Left ventricle myocardium inferior (tissue), 1 donor: ENCODE measurements at regions not wholly inside any gene's neighbourhood (a gene's known extent, or its start where the extent isn't known, plus 50 kb on each side); places are given as distances from the start of the nearest gene placed in this dataset.

Source experiments
- DNase-seq: peaks from one replicate; pipeline ENCODE4 v3.0.0-alpha.2; 2020
- H3K27ac ChIP-seq: fragments of 200-600 bp; replicated peaks from 2 replicates; pipeline ENCODE4 v1.8.0; 2021
- H3K27me3 ChIP-seq: fragments of 200-600 bp; 2 replicates; pipeline ENCODE4 v1.8.0; 2021; ENCODE audit warnings: low read depth
- H3K36me3 ChIP-seq: fragments of 200-600 bp; 2 replicates; pipeline ENCODE4 v1.8.0; 2021
- H3K4me1 ChIP-seq: fragments of 200-600 bp; 2 replicates; pipeline ENCODE4 v1.8.0; 2021
- H3K4me3 ChIP-seq: fragments of 200-600 bp; 2 replicates; pipeline ENCODE4 v1.8.0; 2021; ENCODE audit warnings: mild to moderate bottlenecking, moderate library complexity
- H3K9me3 ChIP-seq: fragments of 200-600 bp; replicated peaks from 2 replicates; pipeline ENCODE4 v1.8.0; 2021
- CTCF ChIP-seq: fragments of 200-600 bp; IDR thresholded peaks from 2 replicates; pipeline ENCODE4 v1.8.0; 2021; ENCODE audit warnings: antibody characterized with exemption, mild to moderate bottlenecking, borderline replicate concordance
- intact Hi-C: fragments of 100-400 bp; cut with micrococcal nuclease; formaldehyde crosslinking; loops from one replicate; pipeline ENCODE4 v1.11.0; 2022
- donor health status: DM: no; HTN: yes; CAD: no; lungs with severe emphysema.

GRCh38 chr2:23327887-23328286 is 57.1 kb upstream of the KLHL29 start:
- intact Hi-C loops, result no loop called here
- no peak for DNase-seq

GRCh38 chr2:23330214-23330613 is 54.8 kb upstream of the KLHL29 start:
- Histone ChIP-seq H3K9me3 (no peaks in the 10 kb centered on the region), H3K36me3 (no peaks in the 10 kb centered on the region), H3K4me1 (peaks cover 3% of the 10 kb centered on the region), H3K27me3 (peaks cover 83% of the 10 kb centered on the region), H3K27ac (no peak overlapping the region), H3K4me3 (no peak overlapping the region)
- intact Hi-C loops, result no loop called here
- TF ChIP-seq CTCF, result no peak
- DNase-seq, result no peak

More at GRCh38 chr2:23327887-23328286, 57.1 kb upstream of the KLHL29 start:
- Histone ChIP-seq H3K9me3 (no peaks in the 10 kb centered on the region), H3K4me3 (no peak overlapping the region), H3K4me1 (no peaks in the 10 kb centered on the region), H3K27me3 (peaks cover 90% of the 10 kb centered on the region), H3K27ac (no peak overlapping the region), H3K36me3 (no peaks in the 10 kb centered on the region)
- TF ChIP-seq CTCF, result no peak
